K562 (cell line): ENCODE measurements at regions not wholly inside any gene's neighbourhood (a gene's known extent, or its start where the extent isn't known, plus 50 kb on each side); places are given as distances from the start of the nearest gene placed in this dataset.

ENCODE experiments used
- ATAC-seq: fragments of 200-7000 bp; cut with Tn5 transposase; 3 replicates; pipeline ENCODE4 v1.9.1; 2020; ENCODE audit warnings: moderate library complexity
- BruUV-seq: library from RNA; stranded (reverse); fragments of 400-500 nt; replicated peaks from 2 replicates; lab custom pipeline; 2021; lab: Mats Ljungman, UMichigan
- CTCF ChIA-PET: fragments of 300-600 bp; formaldehyde crosslinking; extraction: SDS; loops from one replicate; lab custom pipeline; 2021; ENCODE audit warnings: low intra/inter-chr PET ratio; lab: Yijun Ruan, JAX
- POLR2A ChIA-PET: fragments of 300-600, 350-650 bp; sonication (Branson Sonifier 250); formaldehyde crosslinking; extraction: SDS; loops from one replicate; lab custom pipeline; 2021; ENCODE audit warnings: antibody characterized with exemption, inconsistent platforms; lab: Yijun Ruan, JAX
- DNase-seq, 4 experiments: peaks; one replicate each; pipeline versions ENCODE4 v3.0.0 to v3.0.0-alpha.2; 2011 to 2018; ENCODE audit warnings: low spot score in 3 of 4, mixed read lengths in 3 of 4; ENCODE audit errors: extremely low read depth in 1 of 4
- FAIRE-seq: peaks from 2 replicates; lab custom pipeline; 2011; peaks lifted over from hg19 to GRCh38; lab: Jason Lieb, UNC
- H2AFZ ChIP-seq: 2 replicates; pipeline ENCODE4 v1.6.0; 2011; ENCODE audit warnings: low read depth, low read length, control low read depth, inconsistent platforms
- H3K27ac ChIP-seq: fragments of 200-600 bp; 3 replicates; pipeline ENCODE4 v1.8.0; 2011; ENCODE audit warnings: low read depth, mild to moderate bottlenecking, control low read depth, inconsistent platforms, low read length, moderate library complexity, mixed read lengths; ENCODE audit errors: extremely low read depth
- H3K27me3 ChIP-seq, 2 experiments: fragments of 300-600 bp in 1 of 2; 2 replicates in 1 of 2; 3 replicates in 1 of 2; pipeline versions ENCODE4 v1.6.0 to v1.8.0; 2011; ENCODE audit warnings: inconsistent platforms in 2 of 2, low read length in 2 of 2, mild to moderate bottlenecking in 1 of 2, mixed read lengths in 1 of 2, moderate library complexity in 1 of 2; ENCODE audit not compliant: control insufficient read depth in 2 of 2, insufficient read depth in 2 of 2
- H3K36me3 ChIP-seq: fragments of 300-600 bp; 3 replicates; pipeline ENCODE4 v1.8.0; 2011; ENCODE audit warnings: mild to moderate bottlenecking, low read length, inconsistent platforms; ENCODE audit not compliant: control insufficient read depth, insufficient read depth
- H3K4me1 ChIP-seq, 2 experiments: fragments of 200-600 bp in 1 of 2; replicated peaks in 1 of 2; 2 replicates in 1 of 2; 3 replicates in 1 of 2; pipeline versions ENCODE4 v1.5.1 to v1.8.0; 2011; ENCODE audit warnings: inconsistent platforms in 2 of 2, low read length in 2 of 2, mild to moderate bottlenecking in 1 of 2, mixed read lengths in 1 of 2, moderate library complexity in 1 of 2; ENCODE audit not compliant: control insufficient read depth in 2 of 2, insufficient read depth in 2 of 2
- H3K4me2 ChIP-seq: 2 replicates; pipeline ENCODE4 v1.6.1; 2011; ENCODE audit warnings: low read length, control low read depth, inconsistent platforms, mixed read lengths; ENCODE audit not compliant: insufficient read depth
- H3K4me3 ChIP-seq: fragments of 200-600 bp; sonication (generic), shearing (Covaris generic); 2 replicates; pipeline ENCODE4 v1.5.1; 2016; ENCODE audit warnings: control low read depth, inconsistent platforms
- H3K79me2 ChIP-seq: fragments of 200-600 bp; 3 replicates; pipeline ENCODE4 v1.8.0; 2011; ENCODE audit warnings: low read length, inconsistent platforms; ENCODE audit not compliant: control insufficient read depth, insufficient read depth
- H3K9ac ChIP-seq, 2 experiments: 2 replicates each; pipeline versions ENCODE4 v1.6.0 to v1.6.1; 2011; ENCODE audit warnings: low read depth in 2 of 2, low read length in 2 of 2, control low read depth in 1 of 2, inconsistent platforms in 1 of 2, mild to moderate bottlenecking in 1 of 2, mixed read lengths in 1 of 2; ENCODE audit not compliant: insufficient read depth in 1 of 2
- H3K9me1 ChIP-seq: one replicate; pipeline ENCODE4 v1.6.0; 2011; ENCODE audit warnings: inconsistent platforms, mild to moderate bottlenecking, low read length, moderate library complexity; ENCODE audit not compliant: control insufficient read depth, insufficient read depth
- H3K9me3 ChIP-seq: replicated peaks from 2 replicates; pipeline ENCODE4 v1.5.1; 2011; ENCODE audit warnings: low read depth, low read length, inconsistent platforms; ENCODE audit not compliant: control insufficient read depth, insufficient read depth
- H4K20me1 ChIP-seq: replicated peaks from 2 replicates; pipeline ENCODE4 v1.6.1; 2011; ENCODE audit warnings: low read length, inconsistent platforms, mixed read lengths; ENCODE audit not compliant: control insufficient read depth, insufficient read depth
- ARID1B ChIP-seq: fragments of 450-650 bp; IDR thresholded peaks from 2 replicates; pipeline ENCODE4 v1.6.1; 2016; ENCODE audit warnings: antibody characterized with exemption, mild to moderate bottlenecking, inconsistent platforms
- CC2D1A ChIP-seq: fragments of 450-650 bp; IDR thresholded peaks from 2 replicates; pipeline ENCODE4 v1.6.1; 2017; ENCODE audit warnings: mild to moderate bottlenecking
- E2F6 ChIP-seq, 2 experiments: IDR thresholded peaks; 2 replicates each; pipeline ENCODE4 v1.6.1; 2011; ENCODE audit warnings: borderline replicate concordance in 1 of 2, control low read depth in 1 of 2, low read depth in 1 of 2, low read length in 1 of 2, mild to moderate bottlenecking in 1 of 2, mixed read lengths in 1 of 2, moderate library complexity in 1 of 2; ENCODE audit not compliant: insufficient read depth in 1 of 2, insufficient read length in 1 of 2, poor library complexity in 1 of 2, severe bottlenecking in 1 of 2; ENCODE audit errors: extremely low read depth in 1 of 2
- NUFIP1 ChIP-seq: fragments of 450-650 bp; IDR thresholded peaks from 2 replicates; pipeline ENCODE4 v1.6.1; 2018; ENCODE audit not compliant: partially characterized antibody
- ZNF696 ChIP-seq: fragments of 250-450 bp; sonication (Bioruptor Pico); conservative IDR thresholded peaks from 2 replicates; pipeline ENCODE4 v1.4.0; 2020; ENCODE audit warnings: mild to moderate bottlenecking, moderate library complexity
- WGBS: fragments of 100-300 bp; shearing (Covaris generic); methylation state at CpG from one replicate; pipeline ENCODE4 v1.1.6; 2016; ENCODE audit warnings: low coverage, mixed read lengths; ENCODE audit not compliant: insufficient coverage; ENCODE audit errors: missing lambda C conversion rate; 5-methylcytosine and 5-hydroxymethylcytosine counted together
- in situ Hi-C: fragments of 300-500 bp; cut with MboI; formaldehyde crosslinking; loops from 4 replicates; pipeline ENCODE4 v1.15.0; 2018; ENCODE audit warnings: inconsistent platforms, mixed read lengths
- intact Hi-C: fragments of 100-400 bp; cut with micrococcal nuclease; formaldehyde crosslinking; loops from 2 replicates; pipeline ENCODE4 v1.14.2; 2022
- TF ChIP-seq, protein P1 (sequence below): fragments of 250-450 bp; sonication (Bioruptor Pico); IDR thresholded peaks from 2 replicates; pipeline ENCODE4 v1.4.0; 2020
- TF ChIP-seq, protein P2 (sequence below): fragments of 250-450 bp; sonication (Bioruptor Pico); IDR thresholded peaks from 2 replicates; pipeline ENCODE4 v1.5.0; 2021; ENCODE audit warnings: mild to moderate bottlenecking, moderate library complexity

GRCh38 chr5:38643616-38644015 lies 87.2 kb upstream of the LIFR start:
- TF ChIP-seq NUFIP1 (no peak), CC2D1A (no peak), ARID1B (no peak), E2F6 (IDR thresholded peaks at IDR 0.05; ENCODE audit: borderline replicate concordance in 1 of 2, extremely low read depth in 1 of 2, insufficient read depth in 1 of 2, insufficient read length in 1 of 2, low read depth in 1 of 2, low read length in 1 of 2, poor library complexity in 1 of 2, severe bottlenecking in 1 of 2) (no peak), ZNF696 (CRISPR knock-in tag) (no peak)
- TF ChIP-seq, protein P1, sequence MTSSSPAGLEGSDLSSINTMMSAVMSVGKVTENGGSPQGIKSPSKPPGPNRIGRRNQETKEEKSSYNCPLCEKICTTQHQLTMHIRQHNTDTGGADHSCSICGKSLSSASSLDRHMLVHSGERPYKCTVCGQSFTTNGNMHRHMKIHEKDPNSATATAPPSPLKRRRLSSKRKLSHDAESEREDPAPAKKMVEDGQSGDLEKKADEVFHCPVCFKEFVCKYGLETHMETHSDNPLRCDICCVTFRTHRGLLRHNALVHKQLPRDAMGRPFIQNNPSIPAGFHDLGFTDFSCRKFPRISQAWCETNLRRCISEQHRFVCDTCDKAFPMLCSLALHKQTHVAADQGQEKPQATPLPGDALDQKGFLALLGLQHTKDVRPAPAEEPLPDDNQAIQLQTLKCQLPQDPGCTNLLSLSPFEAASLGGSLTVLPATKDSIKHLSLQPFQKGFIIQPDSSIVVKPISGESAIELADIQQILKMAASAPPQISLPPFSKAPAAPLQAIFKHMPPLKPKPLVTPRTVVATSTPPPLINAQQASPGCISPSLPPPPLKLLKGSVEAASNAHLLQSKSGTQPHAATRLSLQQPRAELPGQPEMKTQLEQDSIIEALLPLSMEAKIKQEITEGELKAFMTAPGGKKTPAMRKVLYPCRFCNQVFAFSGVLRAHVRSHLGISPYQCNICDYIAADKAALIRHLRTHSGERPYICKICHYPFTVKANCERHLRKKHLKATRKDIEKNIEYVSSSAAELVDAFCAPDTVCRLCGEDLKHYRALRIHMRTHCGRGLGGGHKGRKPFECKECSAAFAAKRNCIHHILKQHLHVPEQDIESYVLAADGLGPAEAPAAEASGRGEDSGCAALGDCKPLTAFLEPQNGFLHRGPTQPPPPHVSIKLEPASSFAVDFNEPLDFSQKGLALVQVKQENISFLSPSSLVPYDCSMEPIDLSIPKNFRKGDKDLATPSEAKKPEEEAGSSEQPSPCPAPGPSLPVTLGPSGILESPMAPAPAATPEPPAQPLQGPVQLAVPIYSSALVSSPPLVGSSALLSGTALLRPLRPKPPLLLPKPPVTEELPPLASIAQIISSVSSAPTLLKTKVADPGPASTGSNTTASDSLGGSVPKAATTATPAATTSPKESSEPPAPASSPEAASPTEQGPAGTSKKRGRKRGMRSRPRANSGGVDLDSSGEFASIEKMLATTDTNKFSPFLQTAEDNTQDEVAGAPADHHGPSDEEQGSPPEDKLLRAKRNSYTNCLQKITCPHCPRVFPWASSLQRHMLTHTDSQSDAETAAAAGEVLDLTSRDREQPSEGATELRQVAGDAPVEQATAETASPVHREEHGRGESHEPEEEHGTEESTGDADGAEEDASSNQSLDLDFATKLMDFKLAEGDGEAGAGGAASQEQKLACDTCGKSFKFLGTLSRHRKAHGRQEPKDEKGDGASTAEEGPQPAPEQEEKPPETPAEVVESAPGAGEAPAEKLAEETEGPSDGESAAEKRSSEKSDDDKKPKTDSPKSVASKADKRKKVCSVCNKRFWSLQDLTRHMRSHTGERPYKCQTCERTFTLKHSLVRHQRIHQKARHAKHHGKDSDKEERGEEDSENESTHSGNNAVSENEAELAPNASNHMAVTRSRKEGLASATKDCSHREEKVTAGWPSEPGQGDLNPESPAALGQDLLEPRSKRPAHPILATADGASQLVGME (CRISPR knock-in tag): no peak
- TF ChIP-seq, protein P2, sequence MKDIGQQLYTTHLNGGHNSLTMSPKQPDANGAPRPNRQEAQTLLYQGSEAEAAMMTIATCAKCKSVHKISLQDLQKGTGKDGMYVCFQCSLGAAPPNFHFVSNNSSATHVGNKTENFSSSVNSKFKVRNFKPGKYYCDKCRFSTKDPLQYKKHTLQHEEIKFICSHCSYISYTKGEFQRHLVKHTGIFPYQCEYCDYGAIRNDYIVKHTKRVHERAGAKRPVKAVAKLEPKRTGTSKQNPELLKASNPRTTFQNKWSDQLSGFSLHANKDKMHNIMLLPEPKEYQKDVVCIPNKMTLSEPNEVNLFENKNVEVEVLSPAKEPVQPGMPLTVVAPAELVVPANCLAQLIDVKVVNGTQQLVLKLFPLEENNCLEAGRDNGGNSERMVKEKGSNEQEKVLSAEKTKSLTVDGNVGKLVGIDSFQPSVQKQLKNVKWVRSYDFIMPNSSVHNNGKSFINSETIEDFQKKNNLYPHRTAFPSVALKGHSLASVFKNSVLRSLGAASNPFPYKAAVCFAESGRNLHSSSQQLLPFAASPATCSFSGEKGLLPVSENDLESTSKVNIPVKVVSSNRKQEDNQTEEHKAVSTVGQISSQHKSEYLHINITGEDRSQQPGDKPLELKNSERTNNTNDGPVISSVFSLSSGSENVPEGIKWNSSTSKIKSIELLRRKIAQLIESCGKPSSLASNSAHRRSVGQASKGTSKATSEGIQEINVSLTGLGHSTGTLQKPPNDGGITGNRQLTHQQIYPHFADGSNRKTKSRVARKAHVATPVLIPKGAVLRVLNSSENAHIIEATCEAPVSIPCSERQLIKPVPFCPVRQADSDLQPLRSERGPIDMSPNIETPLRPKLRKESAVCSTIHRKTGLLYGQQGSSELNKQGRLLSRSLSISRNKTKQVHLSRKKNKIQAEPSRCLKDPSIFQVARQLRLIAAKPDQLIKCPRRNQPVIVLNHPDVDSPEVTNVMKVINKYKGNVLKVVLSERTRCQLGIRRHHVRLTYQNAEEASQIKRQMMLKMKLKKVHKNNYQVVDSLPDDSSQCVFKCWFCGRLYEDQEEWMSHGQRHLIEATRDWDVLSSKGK (CRISPR knock-in tag): no peak
- Histone ChIP-seq H3K9me3 (no peaks in the 10 kb centered on the region), H4K20me1 (no peaks in the 10 kb centered on the region), H3K36me3 (no peaks in the 10 kb centered on the region), H2AFZ (no peak overlapping the region), H3K79me2 (no peaks in the 10 kb centered on the region), H3K9ac (no peak overlapping the region), H3K9me1 (no peaks in the 10 kb centered on the region), H3K27ac (no peak overlapping the region), H3K4me3 (no peak overlapping the region), H3K27me3 (peaks cover 3 to 12% of the 10 kb centered on the region in 2 experiments; a peak in 2 of 5 replicates), H3K4me1 (no peaks in the 10 kb centered on the region), H3K4me2 (no peak overlapping the region)
- ATAC-seq: no peak
- CTCF ChIA-PET: no interaction called here
- intact Hi-C loops (no loop called here), in situ Hi-C loops (no loop called here)
- 3% methylated on average over 4 of the region's 4 CpGs for WGBS
- DNase-seq: no peak
- no TSS peak for BruUV-seq
- no peak for FAIRE-seq
- POLR2A ChIA-PET: interaction anchor here (1.0 kb wide), 1 partner anchor 17 kb away, joined by 4 read pairs; no protein-coding TSS in a partner anchor
